D721Med (cell line): ENCODE measurements at regions not wholly inside any gene's neighbourhood (a gene's known extent, or its start where the extent isn't known, plus 50 kb on each side); places are given as distances from the start of the nearest gene placed in this dataset.

Experiments
- DNase-seq: peaks from one replicate; pipeline ENCODE4 v3.0.0; 2011; ENCODE audit warnings: low spot score; ENCODE audit not compliant: insufficient read length
- FAIRE-seq: peaks from 2 replicates; lab custom pipeline; 2011; peaks lifted over from hg19 to GRCh38; lab: Jason Lieb, UNC
- CTCF ChIP-seq: IDR thresholded peaks from 2 replicates; pipeline ENCODE4 v1.5.1; 2012; ENCODE audit warnings: mild to moderate bottlenecking, control low read depth; ENCODE audit not compliant: insufficient read depth; ENCODE audit errors: missing control alignments

- DNase-seq: no peak
These were observed 421.2 kb downstream of the CDH11 start for GRCh38 chr16:64700628-64701027.

GRCh38 chr16:64696866-64697265 lies 425.0 kb downstream of the CDH11 start:
- no peak for TF ChIP-seq CTCF
- DNase-seq: no peak
- no peak for FAIRE-seq

More at GRCh38 chr16:64700628-64701027, 421.2 kb downstream of the CDH11 start:
- TF ChIP-seq CTCF: no peak
- no peak for FAIRE-seq

GRCh38 chr16:64695684-64696083 lies 426.2 kb downstream of the CDH11 start:
- TF ChIP-seq CTCF: no peak
- FAIRE-seq (no peak), DNase-seq (no peak)

- DNase-seq (no peak), FAIRE-seq (no peak)
- no peak for TF ChIP-seq CTCF
These were observed 427.9 kb downstream of the CDH11 start for GRCh38 chr16:64693946-64694345.

GRCh38 chr16:64687786-64688185 lies 434.1 kb downstream of the CDH11 start:
- DNase-seq (no peak), FAIRE-seq (no peak)
- no peak for TF ChIP-seq CTCF

GRCh38 chr16:64687123-64687522 lies 434.7 kb downstream of the CDH11 start:
- FAIRE-seq (no peak), DNase-seq (no peak)
- no peak for TF ChIP-seq CTCF

GRCh38 chr16:64679976-64680690 lies 441.7 kb downstream of the CDH11 start:
- DNase-seq (no peak), FAIRE-seq (no peak)
- TF ChIP-seq CTCF: no peak
